GM04504 (cell line): ENCODE measurements at regions not wholly inside any gene's neighbourhood (a gene's known extent, or its start where the extent isn't known, plus 50 kb on each side); places are given as distances from the start of the nearest gene placed in this dataset.
A peak's percentile ranks its signal among the peaks of the same experiment; 100 is the strongest.
"Not testable (repeated sequence)": the region's sequence is repeated elsewhere in the genome, so short reads cannot be mapped to it uniquely, and the experiment has no call there.

Experiments
- DNase-seq: peaks from one replicate; pipeline ENCODE4 v3.0.0-alpha.2; 2012; ENCODE audit warnings: low read depth

GRCh38 chr2:11072550-11072949 lies 82.7 kb upstream of the SLC66A3 start:
- DNase-seq = no peak

DNA sequence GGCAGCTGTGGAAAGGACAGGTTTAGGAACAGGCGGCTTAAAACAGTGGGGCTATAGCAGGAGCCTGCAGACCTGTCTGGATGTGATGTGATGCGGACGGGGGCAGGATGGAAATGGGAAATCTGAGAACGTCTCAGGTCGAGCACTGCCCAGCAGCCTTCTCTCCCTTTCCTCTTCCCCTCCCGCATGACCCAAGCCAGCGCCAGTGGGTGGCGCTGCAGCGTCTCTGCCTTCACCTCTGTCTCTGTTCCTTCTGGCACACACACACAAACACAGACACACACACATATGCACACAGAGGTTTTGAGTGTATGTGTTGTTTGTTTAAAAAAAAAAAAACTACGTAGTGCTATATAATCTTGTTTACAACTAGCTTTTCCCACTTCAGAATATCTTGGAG lies 82.0 kb upstream of the SLC66A3 start:
- no peak for DNase-seq

DNA sequence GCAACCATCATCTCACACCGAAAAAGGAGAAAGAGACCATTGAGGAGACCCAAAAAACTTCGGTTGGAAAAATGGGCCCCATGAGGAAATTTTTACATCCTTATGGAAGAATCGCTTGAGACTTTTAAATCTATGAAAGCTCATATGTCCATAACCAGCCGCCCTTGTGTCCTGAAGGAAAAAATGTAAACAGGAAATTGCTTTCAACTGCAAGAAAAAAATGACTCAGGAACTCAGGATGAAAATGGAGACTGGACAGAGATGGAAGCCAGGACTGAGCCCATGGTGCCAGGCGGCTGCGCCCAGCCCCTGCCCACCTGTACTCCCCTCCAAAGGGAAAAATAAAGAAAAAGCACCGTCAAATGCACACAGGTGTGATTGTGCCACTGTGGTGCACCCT lies 81.5 kb upstream of the SLC66A3 start:
- DNase-seq = peak; percentile 5

GRCh38 chr2:11074246-11074820 lies 80.9 kb upstream of the SLC66A3 start:
- no peak for DNase-seq

GRCh38 chr2:11075221-11075620 lies 80.0 kb upstream of the SLC66A3 start:
- DNase-seq = no peak

- DNase-seq = no peak
Measured at GRCh38 chr2:11077411-11077810, 77.9 kb upstream of the SLC66A3 start.

DNA sequence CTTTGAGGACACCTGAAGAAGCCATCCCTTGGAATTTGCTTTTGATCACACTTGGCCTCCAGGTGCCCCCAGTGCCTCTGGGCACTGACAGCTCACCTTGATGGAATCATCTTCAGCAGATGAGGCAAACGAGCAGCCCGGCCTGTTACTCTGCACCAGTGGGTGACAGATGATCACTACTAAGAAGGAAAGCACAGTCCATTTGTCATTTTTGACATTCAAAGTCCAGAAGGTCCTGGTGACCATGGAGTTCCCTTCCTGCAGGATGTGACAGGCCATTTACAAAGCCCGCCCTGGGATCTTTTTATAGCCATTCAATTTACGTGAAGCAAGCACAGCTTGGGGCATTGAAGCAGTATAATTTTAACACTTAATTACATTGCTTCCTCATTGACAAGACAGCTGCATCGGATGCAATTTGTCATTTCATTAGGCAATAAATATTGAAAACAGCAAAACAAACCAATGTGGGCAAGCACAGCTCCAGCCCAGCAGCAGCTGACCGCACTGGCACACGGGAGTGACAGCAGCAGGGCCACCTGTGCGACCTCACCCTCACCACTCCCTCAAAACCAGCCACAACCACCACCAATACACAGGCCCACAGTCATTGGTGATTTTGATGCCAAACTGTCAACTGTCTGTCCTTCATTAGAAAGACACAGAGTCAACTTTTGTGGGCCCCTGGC lies 76.0 kb upstream of the SLC66A3 start:
- no peak for DNase-seq

GRCh38 chr2:11080253-11081115 lies 74.8 kb upstream of the SLC66A3 start:
- no peak for DNase-seq

GRCh38 chr2:11082880-11083279 lies 72.4 kb upstream of the SLC66A3 start:
- no peak for DNase-seq

DNA sequence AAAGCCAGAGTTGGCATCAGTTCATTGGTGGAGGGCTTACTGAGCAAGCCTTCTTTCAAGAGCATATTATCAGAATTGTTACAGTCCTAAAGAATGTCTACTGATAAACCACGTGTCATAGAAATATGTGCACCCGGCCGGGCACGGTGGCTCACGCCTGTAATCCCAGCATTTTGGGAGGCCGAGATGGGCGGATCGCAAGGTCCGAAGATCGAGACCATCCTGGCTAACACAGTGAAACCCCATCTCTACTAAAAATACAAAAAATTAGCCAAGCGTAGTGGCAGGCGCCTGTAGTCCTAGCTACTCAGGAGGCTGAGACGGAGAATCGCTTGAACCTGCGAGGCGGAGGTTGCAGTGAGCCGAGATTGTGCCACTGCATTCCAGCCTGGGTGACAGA lies 66.4 kb upstream of the SLC66A3 start:
- not testable (repeated sequence) for DNase-seq

GRCh38 chr2:11090187-11090586 lies 65.1 kb upstream of the SLC66A3 start:
- no peak for DNase-seq

DNA sequence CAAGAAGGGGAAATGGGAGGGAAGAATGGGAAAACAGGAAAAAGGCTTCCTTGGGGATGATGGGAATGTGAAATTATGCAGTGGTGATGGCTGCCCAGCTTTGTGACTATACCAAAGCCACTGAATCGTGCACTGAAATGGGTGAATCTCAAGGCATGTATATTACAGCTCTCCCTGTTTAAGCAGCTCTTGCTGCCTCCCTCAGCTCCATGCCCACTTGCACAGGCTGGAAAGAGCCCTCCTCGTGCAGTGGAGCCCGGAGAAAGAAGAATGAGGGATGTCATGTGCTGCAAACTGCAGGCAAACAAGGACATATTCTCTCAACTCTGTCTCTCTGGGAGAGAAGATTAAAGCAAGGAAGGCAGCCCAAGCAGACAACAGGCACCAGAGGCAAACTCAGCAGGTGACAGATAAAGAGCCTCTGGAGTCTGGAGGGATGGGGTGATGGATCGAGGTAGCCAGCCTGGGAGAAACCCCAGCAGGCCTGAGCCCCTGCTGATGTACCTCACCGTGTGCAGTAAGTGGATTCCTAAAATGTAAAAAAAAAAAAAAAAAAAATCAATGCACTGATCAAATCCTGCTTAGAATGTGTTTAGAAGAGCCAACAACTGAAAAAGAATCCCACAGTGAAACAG lies 62.4 kb upstream of the SLC66A3 start:
- no peak for DNase-seq

DNA sequence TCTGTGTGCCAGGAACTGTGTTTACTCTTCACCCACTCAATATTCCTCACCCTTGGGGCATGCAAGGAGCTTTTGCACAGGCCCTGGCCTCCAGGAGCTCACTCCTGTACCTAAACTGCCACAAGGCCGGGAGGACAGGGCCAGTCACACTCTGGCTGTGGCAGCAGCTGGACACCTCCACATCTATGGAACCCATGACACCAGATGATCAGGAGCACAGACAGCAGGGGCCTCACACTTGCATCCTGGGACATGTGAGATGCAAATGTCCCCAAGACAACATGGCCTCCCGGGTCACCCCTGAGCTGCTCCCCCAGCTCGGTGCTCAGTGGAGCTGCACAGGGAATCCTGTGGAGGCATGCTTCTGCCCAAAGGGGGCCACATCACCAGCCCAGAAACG lies 61.8 kb upstream of the SLC66A3 start:
- no peak for DNase-seq

DNA sequence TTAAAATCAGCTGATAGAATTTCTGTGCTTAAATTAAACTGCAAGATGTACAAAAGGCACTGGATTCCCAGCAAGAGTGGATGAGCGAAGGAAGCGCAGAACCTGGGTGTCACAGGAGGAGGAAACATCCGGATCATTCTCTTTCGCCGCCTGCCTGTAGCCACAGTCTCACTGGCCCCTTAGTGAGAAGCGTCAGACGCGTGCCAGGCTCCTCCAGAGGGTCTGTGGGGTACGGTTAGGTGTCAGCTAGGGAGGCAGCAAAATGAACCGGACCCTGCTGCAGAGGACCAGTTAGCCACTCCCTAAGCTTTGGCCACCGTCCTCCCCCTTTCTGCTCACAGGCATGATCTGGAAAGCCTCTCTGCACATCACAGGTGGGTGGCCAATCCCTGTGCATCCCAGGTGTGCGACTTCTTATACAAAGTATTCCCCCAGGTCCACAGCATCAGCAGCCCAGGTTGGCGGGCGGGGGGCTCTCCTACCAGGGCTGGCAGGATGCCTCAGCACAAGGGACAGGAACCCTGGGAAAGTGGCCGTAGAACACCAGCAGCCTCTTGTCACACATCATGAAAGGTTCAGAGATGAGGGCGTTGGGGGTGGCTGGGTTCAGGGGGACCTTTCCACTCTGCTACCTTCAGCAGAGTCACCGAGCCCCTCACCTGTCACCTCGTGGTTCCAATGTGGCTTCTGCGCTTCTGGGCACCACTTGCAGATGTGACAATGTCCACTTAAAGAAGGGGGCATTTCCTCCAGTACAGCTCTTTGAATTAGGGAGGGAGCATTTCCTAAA lies 61.1 kb upstream of the SLC66A3 start:
- no peak for DNase-seq

DNA sequence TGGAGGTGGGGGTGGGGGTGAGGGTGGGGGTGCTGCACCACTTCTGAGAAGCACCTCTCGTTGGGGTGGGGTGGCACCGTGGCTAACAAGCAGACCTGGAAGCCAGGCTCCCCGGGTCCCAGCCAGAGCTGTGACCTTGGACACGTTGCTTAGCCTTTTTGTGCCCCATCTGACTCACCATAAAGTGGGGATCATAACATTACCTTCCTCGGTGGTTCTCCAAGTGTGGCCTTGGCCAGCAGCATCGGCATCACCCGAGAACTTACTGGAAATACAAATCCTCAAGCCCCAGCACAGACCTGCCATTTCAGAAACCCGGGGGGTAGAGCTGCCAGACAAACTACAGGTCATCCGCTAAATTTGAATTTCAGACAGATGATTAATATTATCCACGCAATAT lies 58.7 kb upstream of the SLC66A3 start:
- no peak for DNase-seq

DNA sequence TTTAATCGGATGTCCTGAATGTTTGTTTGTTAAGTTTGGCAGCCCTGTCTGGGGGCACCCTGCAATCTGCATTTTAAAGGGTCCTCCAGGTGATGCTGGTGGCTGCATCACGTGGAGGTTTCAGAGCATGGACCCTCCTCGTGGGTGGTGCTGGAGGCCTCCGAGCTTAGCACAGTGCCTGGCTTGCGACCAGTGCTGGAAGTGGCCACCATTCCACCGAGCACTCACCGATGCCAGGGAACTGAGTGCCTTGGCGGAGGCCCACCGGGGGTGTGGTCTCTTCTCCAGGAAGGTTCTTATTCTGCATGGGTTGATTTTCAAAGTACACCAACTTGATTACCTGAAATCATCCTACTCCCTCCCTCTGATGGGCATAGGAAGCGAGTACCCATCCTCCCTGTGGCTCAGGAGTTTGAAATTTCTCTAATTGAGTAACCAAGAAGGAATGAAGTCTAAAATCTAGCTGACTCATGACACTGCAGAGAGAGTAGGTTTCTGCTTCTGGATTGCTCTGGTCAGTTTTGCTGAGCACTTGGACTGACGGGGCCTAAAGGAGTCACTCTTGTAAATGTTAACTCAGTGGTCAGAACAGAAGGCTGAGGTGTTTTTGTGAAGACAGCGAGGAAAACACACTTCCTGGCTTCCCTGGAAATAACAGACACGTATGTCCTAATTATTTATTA lies 58.1 kb upstream of the SLC66A3 start:
- DNase-seq = peak; percentile 35

DNA sequence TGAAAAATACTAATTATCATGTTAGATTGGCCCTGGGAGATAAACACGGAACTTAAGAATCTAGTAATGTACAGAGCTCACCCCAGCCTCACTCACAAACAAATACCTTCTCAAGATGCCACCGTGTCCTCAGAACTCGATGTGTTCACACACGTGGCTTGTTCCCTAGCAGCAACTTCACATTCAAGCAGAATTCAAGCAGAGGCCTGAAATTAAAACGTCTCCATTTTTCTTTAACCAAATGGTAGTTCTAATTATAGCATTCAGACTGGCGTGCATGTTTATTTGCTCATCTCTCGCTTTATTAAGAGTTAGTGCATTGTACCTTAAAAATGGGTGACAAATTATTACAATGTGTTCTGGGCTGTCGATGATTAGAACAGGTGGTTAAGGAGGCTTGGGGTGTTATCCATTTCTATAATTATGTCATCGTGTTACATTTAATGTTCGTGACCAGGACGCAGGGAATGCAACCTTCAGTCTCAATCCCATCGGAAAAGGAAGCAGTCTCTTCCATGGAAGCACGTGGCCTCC lies 57.3 kb upstream of the SLC66A3 start:
- DNase-seq = no peak

DNA sequence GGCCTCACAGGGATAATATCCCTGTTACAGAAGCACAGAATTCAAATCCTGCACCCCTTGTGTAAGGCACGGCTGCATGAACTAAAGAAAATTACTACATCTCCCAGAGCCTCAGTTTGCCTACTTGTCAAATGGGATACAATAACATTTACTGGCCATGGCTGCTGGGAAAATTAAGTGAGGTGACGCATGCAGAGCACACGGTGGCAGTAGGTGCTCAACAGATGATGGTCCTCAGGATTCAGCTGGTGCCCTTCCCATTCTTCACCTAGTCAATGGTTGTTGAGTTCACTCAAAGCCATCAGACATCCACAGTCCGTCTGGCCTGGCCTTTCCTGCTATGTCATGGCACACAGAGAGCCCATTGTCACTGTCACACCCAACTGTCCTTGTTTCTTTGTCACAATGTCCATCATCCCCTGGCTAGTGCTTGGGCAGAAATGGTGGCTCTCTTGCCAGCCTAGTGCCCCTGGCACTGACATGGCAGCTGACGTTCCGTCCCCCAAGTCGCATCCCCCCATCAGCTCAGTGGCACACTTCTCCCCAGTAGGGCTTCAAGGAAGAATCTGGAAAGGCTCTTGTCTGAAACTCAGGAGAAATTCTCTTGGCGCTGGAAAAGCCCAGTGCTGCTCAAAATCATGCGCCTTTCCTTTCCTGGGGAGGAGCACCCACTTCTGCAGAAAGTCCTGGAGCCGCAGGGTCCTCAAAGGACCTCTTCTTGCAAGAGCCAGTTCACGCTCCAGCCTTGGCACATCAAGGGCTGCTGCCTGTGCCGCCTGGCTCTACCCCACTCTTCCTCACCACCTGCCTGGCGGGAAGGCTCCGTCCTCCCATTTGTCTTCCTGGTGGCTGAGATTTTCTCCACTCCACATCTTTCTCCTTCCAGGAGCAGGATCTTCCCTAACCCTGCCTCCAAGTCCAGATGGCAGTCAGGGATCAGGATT lies 55.9 kb upstream of the SLC66A3 start:
- no peak for DNase-seq

GRCh38 chr2:11100130-11100529 lies 55.1 kb upstream of the SLC66A3 start:
- no peak for DNase-seq

- DNase-seq = no peak
Measured at GRCh38 chr2:11100976-11101375, 54.3 kb upstream of the SLC66A3 start.
